PC-9 (cell line): ENCODE measurements at regions not wholly inside any gene's neighbourhood (a gene's known extent, or its start where the extent isn't known, plus 50 kb on each side); places are given as distances from the start of the nearest gene placed in this dataset.

Experiments
- EZH2 ChIP-seq: fragments of 200-600 bp; sonication (generic); IDR thresholded peaks from 2 replicates; pipeline ENCODE4 v1.8.0; 2017; ENCODE audit warnings: antibody characterized with exemption, low read depth
- TF ChIP-seq, protein P1 (sequence below): fragments of 200-600 bp; sonication (generic); conservative IDR thresholded peaks from 2 replicates; pipeline ENCODE4 v1.6.1; 2017; ENCODE audit warnings: mixed run types, antibody characterized with exemption, mild to moderate bottlenecking, moderate library complexity

DNA sequence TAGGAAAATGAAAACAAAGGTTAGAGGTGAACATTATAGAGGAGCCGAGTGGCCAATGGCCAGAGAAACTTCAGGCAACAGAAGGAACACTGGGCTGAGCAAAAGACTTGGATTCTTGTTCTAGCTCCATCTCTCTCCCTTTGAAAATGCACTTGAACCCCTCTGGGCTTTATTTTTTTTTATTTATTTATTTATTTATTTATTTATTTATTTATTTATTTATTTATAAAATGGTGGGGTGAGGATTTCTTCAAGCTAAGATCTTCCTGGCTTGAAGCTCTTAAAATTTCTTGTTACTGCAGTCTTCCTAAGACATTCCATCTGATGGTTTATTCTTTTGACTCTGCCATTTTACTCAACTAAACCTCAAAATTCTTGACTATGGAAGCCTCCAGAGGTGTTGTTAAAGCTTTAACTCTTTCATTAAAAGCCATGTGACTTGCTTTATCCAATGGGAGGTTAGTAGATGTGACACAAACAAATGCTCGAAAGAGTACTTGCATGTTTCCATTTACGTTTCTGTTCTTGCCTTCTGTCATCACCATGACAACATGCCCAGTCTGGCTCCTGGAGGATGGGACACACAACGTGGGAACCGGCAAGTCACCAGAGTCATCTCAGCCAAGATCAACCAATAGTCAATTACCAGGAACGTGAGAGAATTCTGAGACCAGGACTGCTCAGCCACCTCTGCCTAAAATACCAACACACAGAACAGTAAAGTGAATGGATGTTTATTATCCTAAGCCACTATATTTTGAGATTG lies 325.2 kb upstream of the CTNNB1 start:
- TF ChIP-seq EZH2 = no peak
- TF ChIP-seq, protein P1, sequence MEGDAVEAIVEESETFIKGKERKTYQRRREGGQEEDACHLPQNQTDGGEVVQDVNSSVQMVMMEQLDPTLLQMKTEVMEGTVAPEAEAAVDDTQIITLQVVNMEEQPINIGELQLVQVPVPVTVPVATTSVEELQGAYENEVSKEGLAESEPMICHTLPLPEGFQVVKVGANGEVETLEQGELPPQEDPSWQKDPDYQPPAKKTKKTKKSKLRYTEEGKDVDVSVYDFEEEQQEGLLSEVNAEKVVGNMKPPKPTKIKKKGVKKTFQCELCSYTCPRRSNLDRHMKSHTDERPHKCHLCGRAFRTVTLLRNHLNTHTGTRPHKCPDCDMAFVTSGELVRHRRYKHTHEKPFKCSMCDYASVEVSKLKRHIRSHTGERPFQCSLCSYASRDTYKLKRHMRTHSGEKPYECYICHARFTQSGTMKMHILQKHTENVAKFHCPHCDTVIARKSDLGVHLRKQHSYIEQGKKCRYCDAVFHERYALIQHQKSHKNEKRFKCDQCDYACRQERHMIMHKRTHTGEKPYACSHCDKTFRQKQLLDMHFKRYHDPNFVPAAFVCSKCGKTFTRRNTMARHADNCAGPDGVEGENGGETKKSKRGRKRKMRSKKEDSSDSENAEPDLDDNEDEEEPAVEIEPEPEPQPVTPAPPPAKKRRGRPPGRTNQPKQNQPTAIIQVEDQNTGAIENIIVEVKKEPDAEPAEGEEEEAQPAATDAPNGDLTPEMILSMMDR = no peak
